Breast epithelium (tissue), 3 donors: ENCODE measurements at regions not wholly inside any gene's neighbourhood (a gene's known extent, or its start where the extent isn't known, plus 50 kb on each side); places are given as distances from the start of the nearest gene placed in this dataset.

ENCODE experiments used
- CTCF ChIP-seq, 3 donors: fragments of 450-650 bp; IDR thresholded peaks; one replicate each; pipeline ENCODE4 v1.5.1; 2016 to 2017; ENCODE audit warnings: antibody characterized with exemption in 3 of 3, mild to moderate bottlenecking in 3 of 3, moderate library complexity in 3 of 3
- POLR2A ChIP-seq: fragments of 450-650 bp; IDR thresholded peaks from one replicate; pipeline ENCODE4 v1.6.1; 2016; ENCODE audit warnings: antibody characterized with exemption, mild to moderate bottlenecking, moderate library complexity
- POLR2AphosphoS5 ChIP-seq, 3 donors: sonication (generic); formaldehyde crosslinking; IDR thresholded peaks; one replicate each; pipeline ENCODE4 v1.6.1; 2017; ENCODE audit warnings: antibody characterized with exemption in 3 of 3

- TF ChIP-seq CTCF (IDR thresholded peaks at IDR 0.05) (no peak), POLR2A (no peak), POLR2AphosphoS5 (IDR thresholded peaks at IDR 0.05) (no peak)
Measured at GRCh38 chr13:82963226-82964099, 918.8 kb downstream of the SLITRK1 start.
